ENCODE measurements at regions not wholly inside any gene's neighbourhood (a gene's known extent, or its start where the extent isn't known, plus 50 kb on each side); places are given as distances from the start of the nearest gene placed in this dataset.
"Not testable (repeated sequence)": the region's sequence is repeated elsewhere in the genome, so short reads cannot be mapped to it uniquely, and the experiment has no call there.

GRCh38 chr3:87795701-87796100 is 263.1 kb downstream of the CGGBP1 start:
- ChIA-PET CTCF (no interaction called here), POLR2A (no interaction called here)
- no peaks in the 10 kb centered on the region for H3K36me3 ChIP-seq (ENCODE audit: control insufficient read depth in 2 of 3, insufficient read depth in 3 of 3, low read length in 3 of 3)
- no peak for DNase-seq
- no peaks in the 10 kb centered on the region for H3K9me3 ChIP-seq (ENCODE audit: control insufficient read depth in 2 of 3, low read length in 3 of 3)
- no peak overlapping the region for H3K4me3 ChIP-seq (ENCODE audit: low read length)
- no peak for ATAC-seq
- no peak overlapping the region for H3K27ac ChIP-seq (ENCODE audit: low read depth, low read length)
- H3K27me3 ChIP-seq (ENCODE audit: control insufficient read depth in 2 of 2, insufficient read depth in 2 of 2, low read length in 2 of 2): peaks cover 0 to 5% of the 10 kb centered on the region in 2 donors
- H3K4me1 Mint-ChIP-seq: peaks cover 18 to 31% (median 23%) of the 10 kb centered on the region in 7 donors
- peak overlapping the region in 4 of 10 donors; percentile 1 to 27 (median 8) for H3K4me3 Mint-ChIP-seq
- H3K27ac Mint-ChIP-seq: no peak overlapping the region
- H3K9me3 Mint-ChIP-seq: peaks cover 0 to 6% (median 0%) of the 10 kb centered on the region in 11 donors
- peaks cover 69 to 84% (median 79%) of the 10 kb centered on the region in 5 donors for H3K27me3 Mint-ChIP-seq
- H3K4me1 ChIP-seq (ENCODE audit: control insufficient read depth in 2 of 2, insufficient read depth in 2 of 2, low read length in 2 of 2): no peaks in the 10 kb centered on the region
- H3K36me3 Mint-ChIP-seq: no peaks in the 10 kb centered on the region
- intact Hi-C loops (cut with micrococcal nuclease): no loop called here

GRCh38 chr3:87793337-87793877 is 265.4 kb downstream of the CGGBP1 start:
- H3K4me1 Mint-ChIP-seq: peaks cover 18 to 31% (median 23%) of the 10 kb centered on the region in 7 donors
- DNase-seq (no peak), ATAC-seq (peak; percentile 36)
- no peaks in the 10 kb centered on the region for H3K4me1 ChIP-seq (ENCODE audit: control insufficient read depth in 2 of 2, insufficient read depth in 2 of 2, low read length in 2 of 2)
- no peak overlapping the region for H3K27ac ChIP-seq (ENCODE audit: low read depth, low read length)
- H3K27ac Mint-ChIP-seq: no peak overlapping the region
- H3K4me3 Mint-ChIP-seq: peak overlapping the region; percentile 4 to 86 (median 56)
- H3K9me3 Mint-ChIP-seq: peaks cover 0 to 6% (median 0%) of the 10 kb centered on the region in 11 donors
- H3K4me3 ChIP-seq (ENCODE audit: low read length): no peak overlapping the region
- intact Hi-C loops (cut with micrococcal nuclease): no loop called here
- peaks cover 74 to 83% (median 80%) of the 10 kb centered on the region in 5 donors for H3K27me3 Mint-ChIP-seq
- H3K36me3 Mint-ChIP-seq: no peaks in the 10 kb centered on the region
- ChIA-PET POLR2A (no interaction called here), CTCF (no interaction called here)
- H3K9me3 ChIP-seq (ENCODE audit: control insufficient read depth in 2 of 3, low read length in 3 of 3): no peaks in the 10 kb centered on the region
- H3K27me3 ChIP-seq (ENCODE audit: control insufficient read depth in 2 of 2, insufficient read depth in 2 of 2, low read length in 2 of 2): peaks cover 0 to 6% of the 10 kb centered on the region in 2 donors
- H3K36me3 ChIP-seq (ENCODE audit: control insufficient read depth in 2 of 3, insufficient read depth in 3 of 3, low read length in 3 of 3): no peaks in the 10 kb centered on the region

- H3K27ac ChIP-seq (ENCODE audit: low read depth, low read length): no peak within 1 kb of the TSS
- peak in 1 of 9 donors; percentile 10 for DNase-seq
- intact Hi-C loops (cut with micrococcal nuclease): no loop called here
- Mint-ChIP-seq H3K4me3 (peak within 1 kb of the TSS; percentile 58 to 86 (median 76)), H3K36me3 (no peaks in the 10 kb centered on the region), H3K9me3 (peaks cover 0 to 6% (median 0%) of the 10 kb centered on the region in 11 donors), H3K27ac (no peak within 1 kb of the TSS), H3K27me3 (peaks cover 67 to 80% (median 77%) of the 10 kb centered on the region in 5 donors), H3K4me1 (peaks cover 18 to 31% (median 23%) of the 10 kb centered on the region in 7 donors)
- H3K4me1 ChIP-seq (ENCODE audit: control insufficient read depth in 2 of 2, insufficient read depth in 2 of 2, low read length in 2 of 2): no peaks in the 10 kb centered on the region
- no peaks in the 10 kb centered on the region for H3K9me3 ChIP-seq (ENCODE audit: control insufficient read depth in 2 of 3, low read length in 3 of 3)
- CTCF ChIA-PET: no interaction called here
- peaks cover 0 to 6% of the 10 kb centered on the region in 2 donors for H3K27me3 ChIP-seq (ENCODE audit: control insufficient read depth in 2 of 2, insufficient read depth in 2 of 2, low read length in 2 of 2)
- H3K36me3 ChIP-seq (ENCODE audit: control insufficient read depth in 2 of 3, insufficient read depth in 3 of 3, low read length in 3 of 3): no peaks in the 10 kb centered on the region
- peak; percentile 57 for ATAC-seq
- H3K4me3 ChIP-seq (ENCODE audit: low read length): no peak within 1 kb of the TSS
- POLR2A ChIA-PET: no interaction called here
These were observed 266.1 kb downstream of the CGGBP1 start, which contains the start of gene HTR1F for GRCh38 chr3:87792534-87793336. Gene HTR1F (plus strand): TSS chr3:87792706.

DNA sequence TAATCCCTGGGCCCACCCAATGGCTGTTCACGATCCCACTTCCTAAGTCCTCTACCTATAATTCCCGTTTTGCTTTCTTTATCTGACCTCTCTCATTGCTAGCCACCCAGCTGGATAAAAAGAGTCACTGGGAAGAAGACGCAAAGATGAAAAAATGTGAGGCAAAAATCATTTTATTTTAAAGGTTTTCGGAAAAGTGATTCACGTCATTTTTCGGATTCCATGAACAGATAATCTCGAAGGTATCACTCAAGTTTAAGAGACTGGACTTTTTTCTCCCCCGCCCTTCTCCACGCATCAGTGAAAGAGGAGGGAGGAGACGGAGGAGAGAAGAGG is 266.6 kb downstream of the CGGBP1 start:
- no peak for ATAC-seq

DNA sequence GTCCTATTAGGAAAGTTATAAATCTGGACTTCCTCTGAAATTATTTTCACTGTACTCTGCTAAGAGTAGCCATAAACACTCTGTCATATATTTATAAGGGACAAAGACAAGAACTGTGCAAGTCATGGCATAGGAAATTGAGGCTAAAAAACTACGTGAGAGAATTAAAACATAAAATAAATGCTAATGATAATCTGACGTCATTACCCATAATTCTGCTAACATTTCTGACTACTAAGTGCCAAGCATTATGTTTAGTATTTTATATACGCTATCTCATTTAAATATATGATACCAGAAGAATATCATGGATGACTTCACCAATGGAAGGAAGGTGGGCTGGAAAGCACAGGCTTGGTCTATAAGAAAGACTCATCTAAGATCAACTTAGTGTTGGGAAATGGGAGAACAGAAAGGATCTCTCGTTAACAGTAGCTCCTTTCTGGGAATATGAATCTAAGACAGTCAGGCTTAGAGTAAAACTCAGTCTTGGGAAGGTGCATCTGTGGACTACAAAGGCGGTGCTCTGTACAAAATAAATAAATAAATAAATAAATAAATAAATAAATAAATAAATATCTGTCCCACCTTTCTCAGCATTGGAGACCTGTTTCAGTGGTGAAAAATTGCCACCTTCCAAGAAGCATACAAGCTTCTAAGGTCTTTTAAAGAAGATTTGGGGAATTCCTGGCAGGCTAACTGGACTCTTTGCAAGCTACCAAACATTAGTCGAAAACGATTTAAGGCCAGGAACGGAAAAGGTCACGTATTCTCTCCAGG is 267.4 kb downstream of the CGGBP1 start:
- H3K27me3 Mint-ChIP-seq: peaks cover 56 to 71% (median 67%) of the 10 kb centered on the region in 5 donors
- no peak for DNase-seq
- ChIA-PET POLR2A (no interaction called here), CTCF (no interaction called here)
- Histone ChIP-seq H3K27me3 (ENCODE audit: control insufficient read depth in 2 of 2, insufficient read depth in 2 of 2, low read length in 2 of 2) (peaks cover 0 to 3% of the 10 kb centered on the region in 2 donors), H3K9me3 (ENCODE audit: control insufficient read depth in 2 of 3, low read length in 3 of 3) (no peaks in the 10 kb centered on the region), H3K4me3 (ENCODE audit: low read length) (no peak overlapping the region), H3K27ac (ENCODE audit: low read depth, low read length) (no peak overlapping the region), H3K4me1 (ENCODE audit: control insufficient read depth in 2 of 2, insufficient read depth in 2 of 2, low read length in 2 of 2) (no peaks in the 10 kb centered on the region), H3K36me3 (ENCODE audit: control insufficient read depth in 2 of 3, insufficient read depth in 3 of 3, low read length in 3 of 3) (no peaks in the 10 kb centered on the region)
- H3K9me3 Mint-ChIP-seq: peaks cover 0 to 6% (median 0%) of the 10 kb centered on the region in 11 donors
- H3K36me3 Mint-ChIP-seq: no peaks in the 10 kb centered on the region
- ATAC-seq: no peak
- H3K4me3 Mint-ChIP-seq: peak overlapping the region in 4 of 10 donors; percentile 48 to 76 (median 72)
- no peak overlapping the region for H3K27ac Mint-ChIP-seq
- peaks cover 18 to 26% (median 21%) of the 10 kb centered on the region in 7 donors for H3K4me1 Mint-ChIP-seq
- intact Hi-C loops (cut with micrococcal nuclease): no loop called here

More for the DNA sequence above, 266.6 kb downstream of the CGGBP1 start:
- Mint-ChIP-seq H3K27ac (no peak overlapping the region), H3K4me1 (peaks cover 18 to 30% (median 23%) of the 10 kb centered on the region in 7 donors), H3K27me3 (peaks cover 61 to 75% (median 72%) of the 10 kb centered on the region in 5 donors), H3K36me3 (no peaks in the 10 kb centered on the region), H3K9me3 (peaks cover 0 to 6% (median 0%) of the 10 kb centered on the region in 11 donors), H3K4me3 (peak overlapping the region in 9 of 10 donors; percentile 68 to 86 (median 76))
- no peaks in the 10 kb centered on the region for H3K36me3 ChIP-seq (ENCODE audit: control insufficient read depth in 2 of 3, insufficient read depth in 3 of 3, low read length in 3 of 3)
- no peak overlapping the region for H3K27ac ChIP-seq (ENCODE audit: low read depth, low read length)
- H3K4me1 ChIP-seq (ENCODE audit: control insufficient read depth in 2 of 2, insufficient read depth in 2 of 2, low read length in 2 of 2): no peaks in the 10 kb centered on the region
- H3K27me3 ChIP-seq (ENCODE audit: control insufficient read depth in 2 of 2, insufficient read depth in 2 of 2, low read length in 2 of 2): peaks cover 0 to 3% of the 10 kb centered on the region in 2 donors
- no peak overlapping the region for H3K4me3 ChIP-seq (ENCODE audit: low read length)
- H3K9me3 ChIP-seq (ENCODE audit: control insufficient read depth in 2 of 3, low read length in 3 of 3): no peaks in the 10 kb centered on the region
- intact Hi-C loops (cut with micrococcal nuclease): no loop called here
- no peak for DNase-seq
- CTCF ChIA-PET: no interaction called here
- POLR2A ChIA-PET: no interaction called here

DNA sequence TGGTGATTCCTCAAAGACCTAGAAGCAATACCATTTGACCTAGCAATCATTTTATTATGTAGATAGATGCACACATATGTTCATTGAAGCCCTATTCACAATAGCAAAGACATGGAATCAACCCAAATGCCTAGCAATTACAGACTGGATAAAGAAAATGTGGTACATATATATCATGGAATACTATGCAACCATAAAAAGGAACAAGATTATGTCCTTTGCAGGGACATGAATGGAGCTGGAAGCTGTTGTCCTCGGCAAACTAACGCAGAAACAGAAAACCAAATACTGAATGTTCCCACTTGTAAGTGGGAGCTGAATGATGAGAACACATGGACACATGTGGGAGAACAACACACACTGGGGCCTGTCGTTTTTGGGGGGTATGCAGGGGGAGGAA is 269.8 kb downstream of the CGGBP1 start:
- H3K27ac ChIP-seq (ENCODE audit: low read depth, low read length); H3K4me3 Mint-ChIP-seq; H3K36me3 ChIP-seq (ENCODE audit: control insufficient read depth in 2 of 3, insufficient read depth in 3 of 3, low read length in 3 of 3); H3K4me3 ChIP-seq (ENCODE audit: low read length); POLR2A ChIA-PET; H3K36me3 Mint-ChIP-seq; H3K27ac Mint-ChIP-seq; H3K9me3 ChIP-seq (ENCODE audit: control insufficient read depth in 2 of 3, low read length in 3 of 3); CTCF ChIA-PET; H3K4me1 ChIP-seq (ENCODE audit: control insufficient read depth in 2 of 2, insufficient read depth in 2 of 2, low read length in 2 of 2); ATAC-seq; intact Hi-C loops (cut with micrococcal nuclease); H3K27me3 ChIP-seq (ENCODE audit: control insufficient read depth in 2 of 2, insufficient read depth in 2 of 2, low read length in 2 of 2); H3K9me3 Mint-ChIP-seq; DNase-seq: not testable (repeated sequence)
- H3K4me1 Mint-ChIP-seq: peaks cover 12 to 20% (median 13%) of the 10 kb centered on the region in 7 donors
- H3K27me3 Mint-ChIP-seq: peaks cover 45 to 56% (median 52%) of the 10 kb centered on the region in 5 donors

Measured in naive thymus-derived CD4-positive, alpha-beta T cell (primary cell).